HepG2 (cell line): ENCODE measurements at regions not wholly inside any gene's neighbourhood (a gene's known extent, or its start where the extent isn't known, plus 50 kb on each side); places are given as distances from the start of the nearest gene placed in this dataset.

Experiments used
- ATAC-seq: fragments of 200-7000 bp; cut with Tn5 transposase; 3 replicates; pipeline ENCODE4 v1.9.1; 2020; ENCODE audit warnings: mild to moderate bottlenecking, moderate library complexity
- BruUV-seq: library from RNA; stranded (reverse); fragments of 400-500 nt; replicated peaks from 2 replicates; lab custom pipeline; 2021; lab: Mats Ljungman, UMichigan
- CTCF ChIA-PET: fragments of 300-600 bp; formaldehyde crosslinking; extraction: SDS; loops from one replicate; lab custom pipeline; 2021; ENCODE audit warnings: low total read pairs, inconsistent platforms, low intra/inter-chr PET ratio; lab: Yijun Ruan, JAX
- POLR2A ChIA-PET: fragments of 350-600 bp; sonication (Branson Sonifier 250); formaldehyde crosslinking; loops from one replicate; lab custom pipeline; 2020; ENCODE audit warnings: antibody characterized with exemption, inconsistent platforms; lab: Yijun Ruan, JAX
- DNase-seq: peaks from one replicate; pipeline ENCODE4 v3.0.0-alpha.2; 2015; ENCODE audit warnings: low spot score
- FAIRE-seq: peaks from 3 replicates; lab custom pipeline; 2011; peaks lifted over from hg19 to GRCh38; lab: Jason Lieb, UNC
- H2AFZ ChIP-seq: one replicate; pipeline ENCODE4 v1.6.1; 2011; ENCODE audit warnings: low read length, inconsistent platforms
- H3K27ac ChIP-seq: fragments of 300-600 bp; 3 replicates; pipeline ENCODE4 v1.8.0; 2011; ENCODE audit warnings: mixed run types, mild to moderate bottlenecking, mixed read lengths, low read length, inconsistent platforms; ENCODE audit not compliant: insufficient read depth; ENCODE audit errors: extremely low read length
- H3K27me3 ChIP-seq, 2 experiments: fragments of 200-600 bp in 1 of 2; 2 replicates in 1 of 2; 3 replicates in 1 of 2; pipeline versions ENCODE4 v1.6.0 to v1.8.0; 2011; ENCODE audit warnings: low read length in 2 of 2, mild to moderate bottlenecking in 2 of 2, moderate library complexity in 2 of 2, inconsistent platforms in 1 of 2; ENCODE audit not compliant: insufficient read depth in 2 of 2, control insufficient read depth in 1 of 2
- H3K36me3 ChIP-seq, 2 experiments: fragments of 200-600 bp in 1 of 2; replicated peaks in 1 of 2; 2 replicates in 1 of 2; 3 replicates in 1 of 2; pipeline versions ENCODE4 v1.5.1 to v1.8.0; 2011; ENCODE audit warnings: low read length in 2 of 2, inconsistent platforms in 1 of 2; ENCODE audit not compliant: insufficient read depth in 2 of 2, control insufficient read depth in 1 of 2
- H3K4me1 ChIP-seq: 2 replicates; pipeline ENCODE4 v1.5.1; 2012; ENCODE audit warnings: low read length, inconsistent platforms; ENCODE audit not compliant: insufficient read depth
- H3K4me2 ChIP-seq: 2 replicates; pipeline ENCODE4 v1.6.0; 2011; ENCODE audit warnings: low read depth, low read length, inconsistent platforms
- H3K4me3 ChIP-seq, 3 experiments: fragments of 200-600 bp in 1 of 3; sonication (generic), shearing (Covaris generic) in 1 of 3; replicated peaks in 1 of 3; 2 replicates each; pipeline ENCODE4 v1.5.1; 2011 to 2016; ENCODE audit warnings: low read length in 3 of 3, inconsistent platforms in 2 of 3, low read depth in 2 of 3, mild to moderate bottlenecking in 2 of 3, control low read depth in 1 of 3, mixed read lengths in 1 of 3; ENCODE audit not compliant: insufficient read depth in 1 of 3
- H3K79me2 ChIP-seq: one replicate; pipeline ENCODE4 v1.6.1; 2011; ENCODE audit warnings: low read length, inconsistent platforms; ENCODE audit not compliant: insufficient read depth
- H3K9ac ChIP-seq: 2 replicates; pipeline ENCODE4 v1.6.0; 2011; ENCODE audit warnings: mild to moderate bottlenecking, low read depth, low read length, inconsistent platforms; ENCODE audit not compliant: insufficient read depth
- H3K9me3 ChIP-seq: 2 replicates; pipeline ENCODE4 v1.5.1; 2012; ENCODE audit warnings: mild to moderate bottlenecking, low read length
- H4K20me1 ChIP-seq: 2 replicates; pipeline ENCODE4 v1.6.0; 2011; ENCODE audit warnings: inconsistent platforms, mild to moderate bottlenecking, low read length, moderate library complexity; ENCODE audit not compliant: insufficient read depth
- BRD4 ChIP-seq: sonication (generic); formaldehyde crosslinking; IDR thresholded peaks from 2 replicates; pipeline ENCODE4 v1.4.0; 2020; ENCODE audit warnings: missing genetic modification reagents
- ESRRA ChIP-seq: sonication (generic); formaldehyde crosslinking; IDR thresholded peaks from 2 replicates; pipeline ENCODE4 v1.5.1; 2020; ENCODE audit warnings: mild to moderate bottlenecking, low read depth, missing genetic modification reagents
- KLF11 ChIP-seq: IDR thresholded peaks from 2 replicates; pipeline ENCODE4 v1.6.1; 2016; ENCODE audit warnings: missing compliant biosample characterization
- KLF12 ChIP-seq: sonication (generic); formaldehyde crosslinking; IDR thresholded peaks from 2 replicates; pipeline ENCODE4 v1.4.0; 2020; ENCODE audit warnings: missing genetic modification reagents, borderline replicate concordance
- MXI1 ChIP-seq: IDR thresholded peaks from 3 replicates; pipeline ENCODE4 v1.6.1; 2012; ENCODE audit warnings: low read depth, low read length, inconsistent platforms, borderline replicate concordance
- MYNN ChIP-seq: sonication (generic); formaldehyde crosslinking; IDR thresholded peaks from 2 replicates; pipeline ENCODE4 v1.4.0; 2020; ENCODE audit warnings: mild to moderate bottlenecking, low read depth, missing genetic modification reagents
- THYN1 ChIP-seq: sonication (generic); formaldehyde crosslinking; IDR thresholded peaks from 2 replicates; pipeline ENCODE4 v1.8.1; 2023; ENCODE audit warnings: low read depth, mild to moderate bottlenecking, moderate library complexity, missing genetic modification reagents, borderline replicate concordance
- TMF1 ChIP-seq: sonication (generic); formaldehyde crosslinking; IDR thresholded peaks from 2 replicates; pipeline ENCODE4 v1.8.1; 2022; ENCODE audit warnings: low read depth, missing genetic modification reagents
- ZKSCAN8 ChIP-seq: IDR thresholded peaks from 2 replicates; pipeline ENCODE4 v1.6.1; 2016; ENCODE audit warnings: borderline replicate concordance, missing genetic modification reagents, missing compliant biosample characterization
- ZNF747 ChIP-seq: sonication (generic); formaldehyde crosslinking; IDR thresholded peaks from 2 replicates; pipeline ENCODE4 v1.8.1; 2023; ENCODE audit warnings: missing genetic modification reagents, mild to moderate bottlenecking, borderline replicate concordance
- ZNF775 ChIP-seq: sonication (generic); formaldehyde crosslinking; IDR thresholded peaks from 2 replicates; pipeline ENCODE4 v1.4.0; 2020; ENCODE audit warnings: missing genetic modification reagents, mild to moderate bottlenecking, moderate library complexity, borderline replicate concordance
- ZNF788 ChIP-seq: sonication (generic); formaldehyde crosslinking; IDR thresholded peaks from 2 replicates; pipeline ENCODE4 v1.5.0; 2020; ENCODE audit warnings: mild to moderate bottlenecking, missing genetic modification reagents, borderline replicate concordance
- WGBS: methylation state at CpG from one replicate; pipeline ENCODE4 v1.1.6; 2017; ENCODE audit warnings: low lambda C conversion rate; 5-methylcytosine and 5-hydroxymethylcytosine counted together
- in situ Hi-C: cut with HindIII; loops from 2 replicates; pipeline ENCODE4 v1.10.0; 2017; ENCODE audit warnings: low pct_unique_long_range_greater_than_20kb; ENCODE audit not compliant: extremely low pct_ligation_motif_present
- intact Hi-C: fragments of 100-400 bp; cut with micrococcal nuclease; formaldehyde crosslinking; loops from one replicate; pipeline ENCODE4 v1.10.0; 2022; ENCODE audit not compliant: unreplicated experiment
- TF ChIP-seq, protein P1 (sequence below): sonication (generic); formaldehyde crosslinking; IDR thresholded peaks from 2 replicates; pipeline ENCODE4 v1.4.0; 2020; ENCODE audit warnings: mild to moderate bottlenecking, low read depth, missing genetic modification reagents
- TF ChIP-seq, protein P2 (sequence below): sonication (generic); formaldehyde crosslinking; IDR thresholded peaks from 2 replicates; pipeline ENCODE4 v1.5.0; 2020; ENCODE audit warnings: mild to moderate bottlenecking, missing genetic modification reagents, moderate library complexity
- TF ChIP-seq, protein P3 (sequence below): sonication (generic); formaldehyde crosslinking; IDR thresholded peaks from 2 replicates; pipeline ENCODE4 v1.8.0; 2023; ENCODE audit warnings: mild to moderate bottlenecking, missing genetic modification reagents
- TF ChIP-seq, protein P4 (sequence below): IDR thresholded peaks from 2 replicates; pipeline ENCODE4 v1.6.1; 2016; ENCODE audit warnings: missing genetic modification reagents, missing compliant biosample characterization
- TF ChIP-seq, protein P5 (sequence below): IDR thresholded peaks from 2 replicates; pipeline ENCODE4 v1.6.1; 2016; ENCODE audit warnings: control low read depth
- TF ChIP-seq, protein P6 (sequence below): sonication (generic); formaldehyde crosslinking; IDR thresholded peaks from 2 replicates; pipeline ENCODE4 v1.5.0; 2020; ENCODE audit warnings: mild to moderate bottlenecking, missing genetic modification reagents

DNA sequence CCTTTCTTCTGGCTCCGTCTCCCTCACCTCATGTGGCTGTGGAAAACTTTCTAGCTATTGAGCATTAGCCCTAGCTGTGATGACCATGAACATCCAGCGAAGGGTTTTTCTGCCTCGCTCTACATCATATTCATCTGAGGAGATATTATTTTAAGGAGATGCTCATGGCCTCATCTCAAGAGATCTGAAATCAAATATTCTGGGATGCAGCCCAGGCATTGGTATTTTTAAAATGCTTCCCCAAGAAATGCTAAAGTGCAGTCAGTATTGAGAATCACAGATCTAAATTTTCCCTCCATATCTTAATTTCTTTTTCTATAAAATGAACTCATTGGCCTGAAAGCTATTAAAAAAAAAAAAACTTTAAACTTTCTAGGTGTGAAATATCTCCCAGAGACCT, 238.2 kb upstream of the CELF2 start:
- Histone ChIP-seq H3K36me3 (no peaks in the 10 kb centered on the region), H3K9ac (no peak overlapping the region), H3K27ac (no peak overlapping the region), H3K9me3 (peaks cover 54% of the 10 kb centered on the region), H4K20me1 (no peaks in the 10 kb centered on the region), H3K4me1 (no peaks in the 10 kb centered on the region), H3K4me2 (no peak overlapping the region), H3K27me3 (no peaks in the 10 kb centered on the region), H3K4me3 (no peak overlapping the region), H3K79me2 (no peaks in the 10 kb centered on the region), H2AFZ (no peak overlapping the region)
- ATAC-seq, result no peak
- ChIA-PET POLR2A (no interaction called here), CTCF (no interaction called here)
- in situ Hi-C loops, result no loop called here
- WGBS, result 28% methylated on average over 3 of the region's 3 CpGs
- no peak for FAIRE-seq
- intact Hi-C loops, result no loop called here
- no TSS peak for BruUV-seq
- no peak for DNase-seq
- TF ChIP-seq TMF1 (no peak), ZNF747 (CRISPR knock-in tag) (no peak), ZNF788 (CRISPR knock-in tag) (no peak), KLF11 (CRISPR knock-in tag) (no peak), ZKSCAN8 (CRISPR knock-in tag) (no peak), MYNN (CRISPR knock-in tag) (no peak), THYN1 (CRISPR knock-in tag) (no peak), KLF12 (no peak), ESRRA (no peak), BRD4 (CRISPR knock-in tag) (no peak), ZNF775 (no peak), MXI1 (no peak)
- TF ChIP-seq, protein P1, sequence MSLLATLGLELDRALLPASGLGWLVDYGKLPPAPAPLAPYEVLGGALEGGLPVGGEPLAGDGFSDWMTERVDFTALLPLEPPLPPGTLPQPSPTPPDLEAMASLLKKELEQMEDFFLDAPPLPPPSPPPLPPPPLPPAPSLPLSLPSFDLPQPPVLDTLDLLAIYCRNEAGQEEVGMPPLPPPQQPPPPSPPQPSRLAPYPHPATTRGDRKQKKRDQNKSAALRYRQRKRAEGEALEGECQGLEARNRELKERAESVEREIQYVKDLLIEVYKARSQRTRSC (CRISPR knock-in tag), result no peak
- TF ChIP-seq, protein P2, sequence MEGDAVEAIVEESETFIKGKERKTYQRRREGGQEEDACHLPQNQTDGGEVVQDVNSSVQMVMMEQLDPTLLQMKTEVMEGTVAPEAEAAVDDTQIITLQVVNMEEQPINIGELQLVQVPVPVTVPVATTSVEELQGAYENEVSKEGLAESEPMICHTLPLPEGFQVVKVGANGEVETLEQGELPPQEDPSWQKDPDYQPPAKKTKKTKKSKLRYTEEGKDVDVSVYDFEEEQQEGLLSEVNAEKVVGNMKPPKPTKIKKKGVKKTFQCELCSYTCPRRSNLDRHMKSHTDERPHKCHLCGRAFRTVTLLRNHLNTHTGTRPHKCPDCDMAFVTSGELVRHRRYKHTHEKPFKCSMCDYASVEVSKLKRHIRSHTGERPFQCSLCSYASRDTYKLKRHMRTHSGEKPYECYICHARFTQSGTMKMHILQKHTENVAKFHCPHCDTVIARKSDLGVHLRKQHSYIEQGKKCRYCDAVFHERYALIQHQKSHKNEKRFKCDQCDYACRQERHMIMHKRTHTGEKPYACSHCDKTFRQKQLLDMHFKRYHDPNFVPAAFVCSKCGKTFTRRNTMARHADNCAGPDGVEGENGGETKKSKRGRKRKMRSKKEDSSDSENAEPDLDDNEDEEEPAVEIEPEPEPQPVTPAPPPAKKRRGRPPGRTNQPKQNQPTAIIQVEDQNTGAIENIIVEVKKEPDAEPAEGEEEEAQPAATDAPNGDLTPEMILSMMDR, result no peak
- TF ChIP-seq, protein P3, sequence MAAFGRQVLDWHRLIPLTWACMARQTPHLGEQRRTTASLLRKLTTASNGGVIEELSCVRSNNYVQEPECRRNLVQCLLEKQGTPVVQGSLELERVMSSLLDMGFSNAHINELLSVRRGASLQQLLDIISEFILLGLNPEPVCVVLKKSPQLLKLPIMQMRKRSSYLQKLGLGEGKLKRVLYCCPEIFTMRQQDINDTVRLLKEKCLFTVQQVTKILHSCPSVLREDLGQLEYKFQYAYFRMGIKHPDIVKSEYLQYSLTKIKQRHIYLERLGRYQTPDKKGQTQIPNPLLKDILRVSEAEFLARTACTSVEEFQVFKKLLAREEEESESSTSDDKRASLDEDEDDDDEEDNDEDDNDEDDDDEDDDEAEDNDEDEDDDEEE, result no peak
- TF ChIP-seq, protein P4, sequence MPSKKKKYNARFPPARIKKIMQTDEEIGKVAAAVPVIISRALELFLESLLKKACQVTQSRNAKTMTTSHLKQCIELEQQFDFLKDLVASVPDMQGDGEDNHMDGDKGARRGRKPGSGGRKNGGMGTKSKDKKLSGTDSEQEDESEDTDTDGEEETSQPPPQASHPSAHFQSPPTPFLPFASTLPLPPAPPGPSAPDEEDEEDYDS (CRISPR knock-in tag), result no peak
- TF ChIP-seq, protein P5, sequence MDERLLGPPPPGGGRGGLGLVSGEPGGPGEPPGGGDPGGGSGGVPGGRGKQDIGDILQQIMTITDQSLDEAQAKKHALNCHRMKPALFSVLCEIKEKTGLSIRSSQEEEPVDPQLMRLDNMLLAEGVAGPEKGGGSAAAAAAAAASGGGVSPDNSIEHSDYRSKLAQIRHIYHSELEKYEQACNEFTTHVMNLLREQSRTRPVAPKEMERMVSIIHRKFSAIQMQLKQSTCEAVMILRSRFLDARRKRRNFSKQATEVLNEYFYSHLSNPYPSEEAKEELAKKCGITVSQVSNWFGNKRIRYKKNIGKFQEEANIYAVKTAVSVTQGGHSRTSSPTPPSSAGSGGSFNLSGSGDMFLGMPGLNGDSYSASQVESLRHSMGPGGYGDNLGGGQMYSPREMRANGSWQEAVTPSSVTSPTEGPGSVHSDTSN (CRISPR knock-in tag), result no peak
- TF ChIP-seq, protein P6, sequence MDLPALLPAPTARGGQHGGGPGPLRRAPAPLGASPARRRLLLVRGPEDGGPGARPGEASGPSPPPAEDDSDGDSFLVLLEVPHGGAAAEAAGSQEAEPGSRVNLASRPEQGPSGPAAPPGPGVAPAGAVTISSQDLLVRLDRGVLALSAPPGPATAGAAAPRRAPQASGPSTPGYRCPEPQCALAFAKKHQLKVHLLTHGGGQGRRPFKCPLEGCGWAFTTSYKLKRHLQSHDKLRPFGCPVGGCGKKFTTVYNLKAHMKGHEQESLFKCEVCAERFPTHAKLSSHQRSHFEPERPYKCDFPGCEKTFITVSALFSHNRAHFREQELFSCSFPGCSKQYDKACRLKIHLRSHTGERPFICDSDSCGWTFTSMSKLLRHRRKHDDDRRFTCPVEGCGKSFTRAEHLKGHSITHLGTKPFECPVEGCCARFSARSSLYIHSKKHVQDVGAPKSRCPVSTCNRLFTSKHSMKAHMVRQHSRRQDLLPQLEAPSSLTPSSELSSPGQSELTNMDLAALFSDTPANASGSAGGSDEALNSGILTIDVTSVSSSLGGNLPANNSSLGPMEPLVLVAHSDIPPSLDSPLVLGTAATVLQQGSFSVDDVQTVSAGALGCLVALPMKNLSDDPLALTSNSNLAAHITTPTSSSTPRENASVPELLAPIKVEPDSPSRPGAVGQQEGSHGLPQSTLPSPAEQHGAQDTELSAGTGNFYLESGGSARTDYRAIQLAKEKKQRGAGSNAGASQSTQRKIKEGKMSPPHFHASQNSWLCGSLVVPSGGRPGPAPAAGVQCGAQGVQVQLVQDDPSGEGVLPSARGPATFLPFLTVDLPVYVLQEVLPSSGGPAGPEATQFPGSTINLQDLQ (CRISPR knock-in tag), result no peak
